ENCODE measurements at regions not wholly inside any gene's neighbourhood (a gene's known extent, or its start where the extent isn't known, plus 50 kb on each side); places are given as distances from the start of the nearest gene placed in this dataset.

DNA sequence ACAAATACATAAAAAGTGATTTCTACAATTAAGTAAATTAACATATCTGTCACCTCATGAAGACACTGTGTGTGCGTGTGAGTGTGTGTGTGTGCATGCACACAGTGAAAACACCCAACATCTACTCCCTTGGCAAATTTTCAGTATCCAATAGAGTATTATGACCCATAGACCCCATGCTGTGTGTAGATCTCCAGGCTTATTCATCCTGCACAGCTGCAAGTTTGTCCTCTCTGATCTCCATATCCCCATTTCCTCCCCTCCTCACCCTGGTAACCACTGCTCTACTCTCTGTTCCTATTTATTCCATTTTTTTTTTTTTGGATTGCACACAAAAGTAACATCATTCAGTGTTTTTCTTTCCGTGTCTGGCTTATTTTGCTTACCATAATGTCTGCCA lies 391.0 kb downstream of the SOX11 start:
- TF ChIP-seq, protein P1, sequence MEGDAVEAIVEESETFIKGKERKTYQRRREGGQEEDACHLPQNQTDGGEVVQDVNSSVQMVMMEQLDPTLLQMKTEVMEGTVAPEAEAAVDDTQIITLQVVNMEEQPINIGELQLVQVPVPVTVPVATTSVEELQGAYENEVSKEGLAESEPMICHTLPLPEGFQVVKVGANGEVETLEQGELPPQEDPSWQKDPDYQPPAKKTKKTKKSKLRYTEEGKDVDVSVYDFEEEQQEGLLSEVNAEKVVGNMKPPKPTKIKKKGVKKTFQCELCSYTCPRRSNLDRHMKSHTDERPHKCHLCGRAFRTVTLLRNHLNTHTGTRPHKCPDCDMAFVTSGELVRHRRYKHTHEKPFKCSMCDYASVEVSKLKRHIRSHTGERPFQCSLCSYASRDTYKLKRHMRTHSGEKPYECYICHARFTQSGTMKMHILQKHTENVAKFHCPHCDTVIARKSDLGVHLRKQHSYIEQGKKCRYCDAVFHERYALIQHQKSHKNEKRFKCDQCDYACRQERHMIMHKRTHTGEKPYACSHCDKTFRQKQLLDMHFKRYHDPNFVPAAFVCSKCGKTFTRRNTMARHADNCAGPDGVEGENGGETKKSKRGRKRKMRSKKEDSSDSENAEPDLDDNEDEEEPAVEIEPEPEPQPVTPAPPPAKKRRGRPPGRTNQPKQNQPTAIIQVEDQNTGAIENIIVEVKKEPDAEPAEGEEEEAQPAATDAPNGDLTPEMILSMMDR (IDR thresholded peaks at IDR 0.05), result no peak
- TF ChIP-seq EZH2phosphoT487 (IDR thresholded peaks at IDR 0.05), result no peak

All from neural progenitor cell (in vitro differentiated cells).